H1 (cell line): ENCODE measurements at regions not wholly inside any gene's neighbourhood (a gene's known extent, or its start where the extent isn't known, plus 50 kb on each side); places are given as distances from the start of the nearest gene placed in this dataset.

Experiments
- CTCF ChIA-PET: fragments of 300-600 bp; sonication (Branson Sonifier 250); formaldehyde crosslinking; loops from one replicate; lab custom pipeline; 2021; ENCODE audit not compliant: partially characterized antibody; lab: Charles Lee
- POLR2A ChIA-PET: fragments of 300-600 bp; sonication (Branson Sonifier 250); formaldehyde crosslinking; loops from one replicate; lab custom pipeline; 2021; ENCODE audit warnings: inconsistent platforms; ENCODE audit not compliant: partially characterized antibody; lab: Charles Lee
- DNase-seq, 2 experiments: peaks; one replicate each; pipeline versions ENCODE4 v3.0.0 to v3.0.0-alpha.2; 2010 to 2022; ENCODE audit warnings: low spot score in 2 of 2, low read depth in 1 of 2, mixed read lengths in 1 of 2
- FAIRE-seq: peaks from 2 replicates; lab custom pipeline; 2011; peaks lifted over from hg19 to GRCh38; lab: Jason Lieb, UNC
- H2AFZ ChIP-seq: 2 replicates; pipeline ENCODE4 v1.8.1; 2012; ENCODE audit warnings: low read length, inconsistent platforms
- H2AK5ac ChIP-seq: 2 replicates; pipeline ENCODE4 v1.6.1; 2013; ENCODE audit warnings: low read depth, low read length
- H2BK120ac ChIP-seq: replicated peaks from 2 replicates; pipeline ENCODE3; 2013; ENCODE audit warnings: low read depth, low read length, inconsistent platforms
- H2BK12ac ChIP-seq: 2 replicates; pipeline ENCODE4 v1.6.1; 2013; ENCODE audit warnings: low read depth, low read length
- H2BK15ac ChIP-seq: 2 replicates; pipeline ENCODE4 v1.6.1; 2013; ENCODE audit warnings: low read length
- H2BK20ac ChIP-seq: 2 replicates; pipeline ENCODE4 v1.6.1; 2013; ENCODE audit warnings: low read length
- H2BK5ac ChIP-seq: 2 replicates; pipeline ENCODE4 v1.6.1; 2013; ENCODE audit warnings: low read depth, low read length
- H3K14ac ChIP-seq: 2 replicates; pipeline ENCODE4 v1.6.1; 2013; ENCODE audit warnings: inconsistent platforms; ENCODE audit not compliant: insufficient read length
- H3K18ac ChIP-seq: 2 replicates; pipeline ENCODE4 v1.6.1; 2013; ENCODE audit warnings: low read length; ENCODE audit errors: extremely low read depth
- H3K23ac ChIP-seq: 2 replicates; pipeline ENCODE4 v1.6.1; 2013; ENCODE audit warnings: inconsistent platforms; ENCODE audit not compliant: insufficient read length
- H3K23me2 ChIP-seq: 2 replicates; pipeline ENCODE4 v1.6.1; 2013; ENCODE audit warnings: low read depth, low read length
- H3K27ac ChIP-seq: 2 replicates; pipeline ENCODE4 v1.6.1; 2011; ENCODE audit warnings: low read depth, low read length, inconsistent platforms
- H3K27me3 ChIP-seq, 4 experiments: replicated peaks in 1 of 4; 1 replicate in 1 of 4; 2 replicates in 3 of 4; pipeline versions ENCODE4 v1.6.1 to v1.8.1; 2011 to 2013; ENCODE audit warnings: low read length in 3 of 4, mild to moderate bottlenecking in 3 of 4, inconsistent platforms in 2 of 4, mixed read lengths in 2 of 4, moderate library complexity in 1 of 4; ENCODE audit not compliant: control insufficient read depth in 3 of 4, insufficient read depth in 3 of 4; ENCODE audit errors: extremely low read depth in 1 of 4
- H3K36me3 ChIP-seq, 4 experiments: 2 replicates each; pipeline versions ENCODE4 v1.6.1 to v1.8.1; 2011 to 2013; ENCODE audit warnings: mild to moderate bottlenecking in 4 of 4, low read length in 3 of 4, moderate library complexity in 2 of 4, control low read depth in 1 of 4, inconsistent platforms in 1 of 4; ENCODE audit not compliant: insufficient read depth in 4 of 4, control insufficient read depth in 2 of 4
- H3K4ac ChIP-seq: replicated peaks from 2 replicates; pipeline ENCODE3; 2013; ENCODE audit warnings: low read length, low read depth, mixed read lengths, inconsistent platforms; ENCODE audit not compliant: insufficient read length
- H3K4me1 ChIP-seq, 4 experiments: replicated peaks in 1 of 4; 1 replicate in 1 of 4; 2 replicates in 3 of 4; pipeline versions ENCODE4 v1.6.1 to v1.8.1; 2011 to 2013; ENCODE audit warnings: low read length in 3 of 4, inconsistent platforms in 2 of 4, mixed read lengths in 1 of 4; ENCODE audit not compliant: insufficient read depth in 4 of 4, control insufficient read depth in 3 of 4
- H3K4me2 ChIP-seq, 2 experiments: 2 replicates each; pipeline versions ENCODE4 v1.6.1 to v1.8.1; 2011 to 2013; ENCODE audit warnings: low read depth in 2 of 2, low read length in 2 of 2, control low read depth in 1 of 2, inconsistent platforms in 1 of 2, mild to moderate bottlenecking in 1 of 2; ENCODE audit not compliant: insufficient read depth in 1 of 2
- H3K4me3 ChIP-seq, 4 experiments: fragments of 200-600, 300-600 bp in 1 of 4; sonication (generic), shearing (Covaris generic), sonication (Bioruptor Twin) in 1 of 4; 2 replicates each; pipeline versions ENCODE4 v1.5.1 to v1.8.1; 2011 to 2016; ENCODE audit warnings: low read length in 4 of 4, low read depth in 3 of 4, control low read depth in 2 of 4, inconsistent platforms in 2 of 4, mild to moderate bottlenecking in 2 of 4, mixed read lengths in 1 of 4, moderate library complexity in 1 of 4; ENCODE audit not compliant: insufficient read depth in 2 of 4; ENCODE audit errors: extremely low read depth in 1 of 4
- H3K56ac ChIP-seq: replicated peaks from 2 replicates; pipeline ENCODE3; 2013; ENCODE audit warnings: low read depth, mild to moderate bottlenecking, mixed read lengths, low read length, inconsistent platforms; ENCODE audit not compliant: insufficient read length
- H3K79me1 ChIP-seq: 2 replicates; pipeline ENCODE4 v1.6.1; 2013; ENCODE audit warnings: low read depth, low read length, control low read depth
- H3K79me2 ChIP-seq, 2 experiments: 2 replicates each; pipeline versions ENCODE4 v1.6.1 to v1.8.1; 2012 to 2013; ENCODE audit warnings: low read length in 2 of 2, mild to moderate bottlenecking in 2 of 2, inconsistent platforms in 1 of 2; ENCODE audit not compliant: insufficient read depth in 2 of 2, control insufficient read depth in 1 of 2
- H3K9ac ChIP-seq, 4 experiments: replicated peaks in 1 of 4; 1 replicate in 1 of 4; 2 replicates in 3 of 4; pipeline versions ENCODE4 v1.6.1 to v1.8.1; 2011 to 2013; ENCODE audit warnings: low read depth in 3 of 4, low read length in 3 of 4, control low read depth in 2 of 4, mild to moderate bottlenecking in 2 of 4, moderate library complexity in 2 of 4, inconsistent platforms in 1 of 4; ENCODE audit errors: extremely low read depth in 1 of 4
- H3K9me3 ChIP-seq, 2 experiments: 2 replicates each; pipeline versions ENCODE4 v1.6.1 to v1.8.1; 2012 to 2013; ENCODE audit warnings: mild to moderate bottlenecking in 2 of 2, moderate library complexity in 2 of 2, control low read depth in 1 of 2, inconsistent platforms in 1 of 2, low read depth in 1 of 2, low read length in 1 of 2, mixed read lengths in 1 of 2; ENCODE audit not compliant: insufficient read depth in 2 of 2
- H4K20me1 ChIP-seq, 2 experiments: replicated peaks in 1 of 2; 2 replicates each; pipeline versions ENCODE3 to v1.8.1; 2011 to 2013; ENCODE audit warnings: inconsistent platforms in 2 of 2, low read length in 2 of 2, mild to moderate bottlenecking in 1 of 2; ENCODE audit not compliant: insufficient read depth in 2 of 2, control insufficient read depth in 1 of 2
- H4K5ac ChIP-seq: 2 replicates; pipeline ENCODE4 v1.6.1; 2013; ENCODE audit warnings: low read length, low read depth, mixed read lengths, inconsistent platforms; ENCODE audit not compliant: insufficient read length
- H4K8ac ChIP-seq: 2 replicates; pipeline ENCODE4 v1.8.0; 2013; ENCODE audit warnings: mild to moderate bottlenecking, moderate library complexity, low read length, inconsistent platforms; ENCODE audit not compliant: insufficient read depth; ENCODE audit errors: extremely low read depth
- H4K91ac ChIP-seq: replicated peaks from 2 replicates; pipeline ENCODE3; 2013; ENCODE audit warnings: low read length, mixed read lengths, inconsistent platforms; ENCODE audit not compliant: insufficient read length
- BCL11A ChIP-seq, 2 experiments: IDR thresholded peaks; one replicate each; pipeline ENCODE4 v1.6.1; 2011; ENCODE audit warnings: low read depth in 2 of 2, low read length in 2 of 2, mild to moderate bottlenecking in 2 of 2
- CHD1 ChIP-seq: IDR thresholded peaks from 2 replicates; pipeline ENCODE4 v1.6.1; 2012; ENCODE audit warnings: low read depth, low read length, improper control_type of control experiment
- CTBP2 ChIP-seq: IDR thresholded peaks from 2 replicates; pipeline ENCODE4 v1.7.0; 2011; ENCODE audit warnings: borderline replicate concordance, mild to moderate bottlenecking, moderate library complexity, mixed read lengths, low read length; ENCODE audit not compliant: insufficient read depth, insufficient read length
- E2F6 ChIP-seq: IDR thresholded peaks from 2 replicates; pipeline ENCODE4 v1.6.1; 2012; ENCODE audit warnings: inconsistent platforms
- NRF1 ChIP-seq: IDR thresholded peaks from 2 replicates; pipeline ENCODE4 v1.6.1; 2011; ENCODE audit warnings: mild to moderate bottlenecking, low read depth, low read length, improper control_type of control experiment
- SP4 ChIP-seq: IDR thresholded peaks from 2 replicates; pipeline ENCODE4 v1.6.1; 2012; ENCODE audit warnings: low read length, inconsistent platforms
- WGBS, 2 experiments: shearing (Covaris generic) in 1 of 2; methylation state at CpG; one replicate each; pipeline versions ENCODE4 v1.1.6 to v1.1.7; 2013 to 2015; ENCODE audit warnings: low lambda C conversion rate in 2 of 2, mixed read lengths in 2 of 2, inconsistent platforms in 1 of 2, low coverage in 1 of 2, missing lambda C conversion rate in 1 of 2; ENCODE audit not compliant: insufficient replicate concordance in 2 of 2, insufficient coverage in 1 of 2, insufficient read length in 1 of 2; ENCODE audit errors: extremely low coverage in 1 of 2, missing lambda C conversion rate in 1 of 2; 5-methylcytosine and 5-hydroxymethylcytosine counted together

GRCh38 chr14:86015941-86016340 is 486.0 kb downstream of the FLRT2 start:
- FAIRE-seq, result no peak
- TF ChIP-seq E2F6 (no peak), CTBP2 (no peak), SP4 (no peak), BCL11A (IDR thresholded peaks at IDR 0.05; ENCODE audit: low read depth in 2 of 2, low read length in 2 of 2) (no peak), NRF1 (no peak), CHD1 (no peak)

More at GRCh38 chr14:86015941-86016340, 486.0 kb downstream of the FLRT2 start:
- Histone ChIP-seq H3K4me3 (no peak overlapping the region), H3K79me1 (no peaks in the 10 kb centered on the region), H2AFZ (no peak overlapping the region), H2BK15ac (no peak overlapping the region), H2BK20ac (no peak overlapping the region), H2BK5ac (no peak overlapping the region), H2BK120ac (no peak overlapping the region), H2AK5ac (no peak overlapping the region), H4K8ac (no peak overlapping the region), H3K4ac (no peak overlapping the region), H3K27ac (no peak overlapping the region), H3K9me3 (no peaks in the 10 kb centered on the region), H3K4me2 (no peak overlapping the region), H3K14ac (no peak overlapping the region), H3K56ac (no peak overlapping the region), H3K27me3 (no peaks in the 10 kb centered on the region), H3K23me2 (no peaks in the 10 kb centered on the region), H4K91ac (no peak overlapping the region), H2BK12ac (no peak overlapping the region), H3K23ac (no peak overlapping the region), H3K4me1 (peaks cover 0 to 2% (median 1%) of the 10 kb centered on the region in 4 experiments; a peak in 2 of 7 replicates), H3K18ac (no peak overlapping the region), H4K20me1 (no peaks in the 10 kb centered on the region), H3K9ac (no peak overlapping the region), H4K5ac (no peak overlapping the region), H3K36me3 (no peaks in the 10 kb centered on the region), H3K79me2 (no peaks in the 10 kb centered on the region)
- POLR2A ChIA-PET, result no interaction called here
- WGBS, 2 experiments, result 88% methylated on average over 1 of the region's 1 CpG; no CpG with 5 or more reads in 1 of the 2 experiments
- DNase-seq, result no peak
- CTCF ChIA-PET, result no interaction called here
